HG02981 (cell line): ENCODE measurements at regions not wholly inside any gene's neighbourhood (a gene's known extent, or its start where the extent isn't known, plus 50 kb on each side); places are given as distances from the start of the nearest gene placed in this dataset.
"Not testable (repeated sequence)": the region's sequence is repeated elsewhere in the genome, so short reads cannot be mapped to it uniquely, and the experiment has no call there.

Experiments
- ATAC-seq: cut with Tn5 transposase; IDR thresholded peaks from one replicate; pipeline ENCODE4 v1.9.1; 2021; ENCODE audit warnings: mild to moderate bottlenecking, moderate library complexity; ENCODE audit not compliant: unreplicated experiment

DNA sequence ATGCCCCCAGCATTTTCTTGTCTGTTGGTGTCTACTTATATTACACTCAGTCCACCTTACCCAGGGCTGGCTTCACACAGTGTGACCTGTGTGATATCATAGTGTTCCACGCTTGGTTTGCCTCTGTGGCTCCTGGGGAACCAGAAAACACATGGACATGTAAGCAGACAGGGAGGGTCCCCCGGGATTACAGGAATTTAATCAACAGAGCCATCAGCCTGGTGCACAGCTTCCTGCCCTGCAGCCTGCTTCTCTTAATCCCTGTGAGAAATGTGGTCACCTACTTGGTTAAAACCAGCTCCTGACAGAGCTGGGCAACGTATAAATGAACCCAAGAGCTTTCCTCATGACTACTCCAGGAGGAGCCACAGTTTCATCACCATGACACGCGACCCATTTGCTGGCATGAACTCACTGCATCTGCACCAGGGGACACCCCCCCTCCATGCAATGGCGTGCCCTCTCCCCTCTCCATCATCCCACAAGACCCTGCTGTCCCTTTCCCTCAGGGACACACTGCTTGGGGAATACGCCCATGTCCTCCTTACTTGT, 152.1 kb downstream of the UQCRFS1 start:
- no peak for ATAC-seq

DNA sequence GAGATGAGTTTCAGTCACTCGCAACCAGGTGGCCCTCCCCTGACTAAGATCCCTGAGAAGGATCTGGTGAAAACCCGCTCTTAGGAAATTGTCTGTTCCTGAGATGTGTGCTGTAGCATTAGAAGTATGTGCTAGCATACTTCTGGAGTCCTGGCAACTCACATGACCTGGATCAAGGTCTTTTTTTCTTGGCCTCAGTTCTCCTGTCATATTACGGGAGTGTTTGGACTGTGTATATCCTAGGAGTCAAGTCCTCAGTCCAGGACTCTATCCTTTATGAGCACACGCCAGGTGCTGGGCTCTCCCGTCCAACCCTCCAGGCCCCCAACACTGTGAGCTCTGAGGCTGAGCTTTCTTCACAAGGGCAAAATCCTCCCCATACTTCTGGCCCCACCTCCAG, 156.4 kb downstream of the UQCRFS1 start:
- ATAC-seq, result no peak

DNA sequence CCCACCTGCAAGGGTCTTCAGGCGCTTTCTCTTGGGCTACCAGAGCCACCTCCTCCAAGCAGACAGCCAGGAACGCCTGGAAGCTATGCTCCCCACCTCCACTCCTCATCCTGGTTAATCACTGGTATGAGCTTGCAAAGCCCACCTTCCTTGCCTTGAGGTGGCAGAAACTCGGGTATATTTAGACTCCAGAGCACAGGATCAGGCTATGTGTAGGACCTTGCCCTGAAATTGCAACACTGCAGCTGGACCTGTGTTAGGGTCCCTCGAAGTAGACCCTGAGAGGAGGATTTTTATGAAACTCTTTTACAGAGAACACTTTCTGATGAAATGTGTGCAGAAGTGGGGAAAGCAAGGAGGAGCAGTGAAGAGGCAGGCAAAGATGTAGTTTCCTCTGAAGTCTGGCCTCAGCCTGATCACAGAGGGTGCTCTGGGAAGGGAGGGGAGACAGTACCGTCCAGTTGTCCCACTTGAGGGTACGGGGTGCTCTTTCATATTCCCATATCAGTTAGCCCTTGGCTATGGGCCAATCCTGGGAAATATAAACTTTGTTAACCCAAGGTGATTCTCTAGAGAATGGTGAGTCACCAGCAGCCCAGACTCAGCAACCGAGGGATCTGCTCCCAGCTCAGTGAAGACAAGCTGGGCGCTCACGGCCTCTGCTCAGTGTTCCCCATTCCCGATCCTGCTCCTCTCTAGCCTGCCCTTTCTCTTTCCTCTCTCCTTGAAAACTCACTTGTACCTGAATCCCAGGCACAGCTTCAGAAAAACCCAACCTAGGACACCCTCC, 157.9 kb downstream of the UQCRFS1 start:
- ATAC-seq, result no peak

DNA sequence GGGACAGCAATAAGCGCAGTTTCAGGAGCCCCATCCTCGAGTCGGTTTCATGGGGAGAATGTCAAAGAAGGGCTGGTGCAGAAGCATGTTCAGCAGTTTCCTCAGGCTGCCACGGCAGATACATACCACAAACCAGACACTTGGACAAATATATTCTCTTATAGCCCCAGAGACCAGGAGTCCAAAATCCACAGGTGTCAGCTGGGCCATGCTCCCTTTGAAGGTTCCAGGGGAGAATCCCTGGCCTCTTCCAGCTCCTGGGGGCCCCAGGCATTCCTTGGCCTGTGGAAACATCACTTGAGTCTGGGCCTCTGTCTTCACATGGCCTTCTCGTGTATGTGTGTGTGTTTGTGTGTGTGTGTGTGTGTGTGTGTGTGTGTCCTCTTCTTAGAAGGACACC, 164.1 kb downstream of the UQCRFS1 start:
- no peak for ATAC-seq

DNA sequence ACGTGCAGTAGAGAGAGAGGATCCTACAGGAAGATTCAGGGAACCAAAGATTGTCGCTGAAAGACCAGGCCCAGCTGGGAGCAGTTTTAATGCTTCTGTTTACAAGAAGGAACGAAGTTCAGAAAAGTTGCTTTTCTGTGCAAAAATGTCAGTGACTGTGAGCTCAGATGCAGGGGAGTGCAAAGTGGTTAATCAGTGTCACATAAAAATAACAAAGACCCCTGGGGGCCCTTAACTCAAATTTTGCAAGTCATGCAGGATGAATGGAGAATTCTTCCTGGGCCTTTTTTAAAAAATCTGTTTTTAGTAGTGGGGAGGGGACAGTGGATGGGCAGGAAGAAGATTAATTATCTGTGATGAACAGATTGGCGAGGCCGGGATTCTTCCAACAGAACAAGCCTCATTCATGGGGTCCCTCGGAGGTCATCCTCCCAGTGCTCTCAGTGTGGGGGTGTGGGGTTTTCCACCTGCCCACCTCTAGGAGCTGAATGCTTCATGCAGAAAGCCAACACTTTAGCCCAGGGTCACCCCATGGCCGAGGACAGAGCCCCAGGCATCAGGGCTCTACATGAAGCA, 167.2 kb downstream of the UQCRFS1 start:
- no peak for ATAC-seq

DNA sequence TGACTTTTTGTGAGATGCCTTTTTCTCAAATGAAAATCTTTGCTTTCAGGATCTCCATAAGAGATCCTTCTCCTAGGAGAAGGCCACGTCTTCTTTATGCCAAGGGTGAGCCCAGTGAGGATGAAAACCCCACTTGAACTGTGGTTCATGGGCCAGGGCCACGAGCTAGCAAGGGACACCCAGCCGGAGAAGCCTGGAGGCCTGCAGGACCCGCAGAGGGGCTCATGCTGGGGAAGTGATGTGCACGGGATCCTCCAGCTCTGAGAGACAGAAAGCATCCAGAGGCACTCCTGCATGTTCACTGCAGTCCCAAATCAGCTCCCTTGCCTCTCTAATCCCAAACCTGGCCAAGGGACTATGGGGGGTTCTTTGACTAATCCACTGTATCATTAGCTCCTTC, 168.9 kb downstream of the UQCRFS1 start:
- no peak for ATAC-seq

DNA sequence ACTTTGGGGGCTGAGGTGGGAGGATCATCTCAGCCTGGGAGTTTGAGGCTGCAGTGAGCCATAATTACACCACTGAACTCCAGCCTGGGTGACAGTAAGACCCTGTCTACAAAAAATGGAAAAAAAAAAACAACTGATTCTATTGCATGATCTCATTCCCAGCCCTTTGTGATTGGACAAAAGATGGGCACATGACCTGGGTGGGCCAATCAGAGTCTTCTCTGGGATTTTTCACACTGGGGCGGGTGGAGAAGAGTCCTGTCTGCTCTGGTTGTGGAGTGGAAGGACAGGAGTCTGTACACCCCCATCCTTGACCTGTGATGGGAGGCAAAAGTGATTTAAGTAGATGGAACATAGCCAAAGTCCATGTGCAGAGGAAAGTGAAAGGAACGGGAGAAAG, 170.5 kb downstream of the UQCRFS1 start:
- ATAC-seq, result no peak

DNA sequence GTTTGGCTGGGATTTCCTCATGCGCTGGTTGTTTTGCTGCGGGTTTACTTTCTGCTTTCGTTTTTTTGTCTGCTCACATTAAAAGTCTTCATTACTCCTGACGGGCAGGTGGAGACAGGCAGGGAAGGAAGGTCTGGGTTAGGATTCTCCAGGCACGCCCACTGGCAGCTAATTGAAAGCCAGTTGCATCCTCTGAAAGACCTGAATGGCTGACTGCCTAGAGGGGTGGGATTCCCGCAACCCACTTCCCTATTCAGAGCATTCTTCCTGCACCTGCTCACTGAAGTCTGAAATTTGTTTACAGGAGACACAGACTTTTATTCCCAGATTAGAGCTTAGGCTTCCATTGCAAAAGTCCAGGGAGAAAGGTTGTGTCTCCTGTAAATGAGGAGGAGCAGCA, 172.0 kb downstream of the UQCRFS1 start:
- ATAC-seq, result no peak

DNA sequence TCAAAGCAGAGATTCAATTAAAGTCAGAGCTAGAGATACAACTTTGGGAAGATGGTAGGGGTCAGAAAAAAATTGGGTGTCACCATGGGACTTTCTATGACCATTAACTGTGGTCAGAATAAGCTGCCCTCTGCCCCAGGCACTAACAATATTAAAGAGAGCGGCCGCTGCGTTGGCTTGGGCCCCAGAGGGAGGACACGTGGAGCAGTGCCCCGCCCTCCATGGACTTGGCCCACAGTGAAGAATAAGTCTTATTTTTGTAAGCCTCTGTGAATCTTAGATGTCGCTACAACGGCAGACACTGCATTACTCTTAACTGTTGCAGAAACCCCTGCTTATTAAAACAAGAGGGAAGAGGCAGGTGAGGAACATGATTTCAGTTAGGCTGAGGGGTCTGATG, 172.7 kb downstream of the UQCRFS1 start:
- ATAC-seq, result no peak

DNA sequence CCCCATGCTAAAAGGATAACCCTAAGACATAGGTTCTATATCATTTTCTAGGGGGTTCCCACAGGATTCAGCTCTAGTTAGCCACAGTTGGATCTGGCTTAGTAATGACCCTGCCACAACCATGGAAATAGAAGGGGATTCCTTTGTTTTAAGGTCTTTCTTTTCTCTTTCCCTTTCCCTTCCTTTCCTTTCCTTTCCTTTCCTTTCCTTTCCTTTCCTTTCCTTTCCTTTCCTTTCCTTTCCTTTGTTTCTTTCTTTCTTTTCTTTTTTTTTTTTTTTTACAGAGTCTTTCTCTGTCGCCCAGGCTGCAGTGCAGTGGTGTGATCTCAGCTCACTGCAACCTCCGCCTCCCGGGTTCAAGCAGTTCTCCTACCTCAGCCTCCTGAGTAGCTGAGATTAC, 173.9 kb downstream of the UQCRFS1 start:
- ATAC-seq, result not testable (repeated sequence)

DNA sequence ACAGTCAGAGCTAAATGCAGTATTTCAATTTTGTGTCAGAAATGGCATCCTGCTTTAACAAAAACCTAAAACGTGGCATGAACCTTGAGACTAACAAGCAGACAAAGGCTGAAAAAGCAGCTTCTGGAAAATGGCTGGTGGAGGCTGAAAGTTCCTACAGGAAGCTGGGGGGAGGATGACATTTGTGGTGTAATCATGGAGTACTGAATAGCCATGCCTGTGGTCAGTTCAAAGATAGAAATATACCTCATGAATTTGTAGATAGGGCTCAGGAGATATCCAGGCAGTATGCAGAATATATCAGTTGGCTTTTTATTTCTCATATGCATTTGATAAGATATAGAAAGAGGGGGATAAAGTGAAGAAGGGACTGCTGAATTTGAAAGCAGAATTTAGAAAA, 181.7 kb downstream of the UQCRFS1 start:
- ATAC-seq, result no peak

DNA sequence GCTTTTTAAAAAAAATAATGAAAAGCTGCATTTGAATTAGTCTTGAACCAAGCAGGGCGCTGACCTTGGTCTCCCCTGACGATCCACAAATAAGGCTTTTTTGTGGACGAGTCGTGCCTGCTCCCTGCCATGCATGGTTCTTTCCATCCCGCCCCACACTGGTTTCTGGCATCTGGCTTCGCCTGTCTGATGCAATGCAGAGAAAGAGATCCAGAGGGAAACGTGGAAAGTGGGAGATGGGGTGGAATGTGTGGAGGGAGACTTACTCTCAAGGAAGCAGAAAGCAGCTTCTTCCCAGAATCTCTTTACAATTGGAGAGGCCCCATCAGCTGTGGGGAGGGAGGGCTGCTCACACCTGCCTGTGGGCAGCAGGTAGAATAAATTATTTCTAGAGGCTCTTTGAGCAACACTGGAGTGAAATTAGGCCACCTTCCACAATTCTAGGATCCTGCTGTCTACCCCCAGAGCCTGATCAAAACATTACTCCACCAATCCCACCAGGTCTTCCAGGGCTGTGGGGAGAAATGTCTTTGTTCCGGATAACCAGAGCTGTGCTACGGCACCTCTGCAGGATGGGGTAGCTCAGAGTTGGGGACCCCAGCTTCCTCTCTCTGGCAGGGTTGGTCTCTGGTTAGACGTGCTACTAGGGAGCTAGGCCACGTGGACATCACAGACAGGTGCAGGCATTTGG, 183.5 kb downstream of the UQCRFS1 start:
- ATAC-seq, result no peak

DNA sequence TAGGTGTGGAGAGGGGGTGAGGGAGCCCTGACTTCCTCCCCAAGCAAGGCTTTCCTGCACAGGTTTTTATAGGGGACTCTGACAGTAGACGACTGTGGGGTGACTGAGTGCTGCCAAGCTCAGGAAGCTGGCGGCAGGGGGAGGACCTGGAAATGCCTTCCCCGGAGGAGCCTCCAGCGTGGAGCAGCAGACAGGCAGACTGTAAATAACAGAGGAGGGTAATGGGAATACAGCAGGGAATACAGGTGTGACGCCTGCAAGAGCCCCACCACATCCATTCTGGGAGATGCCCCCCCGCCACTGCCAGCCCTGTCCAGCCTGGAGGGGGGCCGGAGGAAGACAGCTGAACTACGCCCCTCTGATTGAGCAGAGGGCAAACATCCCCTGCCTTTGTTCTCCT, 190.4 kb downstream of the UQCRFS1 start:
- ATAC-seq, result no peak

DNA sequence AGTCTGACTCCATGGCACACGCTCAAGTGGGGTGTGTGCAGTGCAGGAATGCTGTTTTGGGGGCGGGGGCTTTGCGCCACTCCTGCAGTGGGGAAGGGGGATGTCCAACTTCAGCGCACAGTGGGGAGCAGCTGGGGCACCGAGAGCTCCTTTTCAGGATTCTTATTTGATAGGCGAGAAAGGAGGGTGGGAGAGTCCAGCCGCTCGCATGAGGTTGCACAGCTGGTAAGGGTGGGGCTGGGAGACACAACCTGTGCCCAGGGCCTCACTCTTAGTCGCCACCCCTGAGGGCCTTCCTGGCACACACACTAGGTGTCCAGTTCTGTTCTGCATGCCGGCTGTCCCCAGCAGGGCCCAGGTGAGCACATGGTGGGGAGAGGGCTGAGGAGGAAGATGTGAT, 190.8 kb downstream of the UQCRFS1 start:
- no peak for ATAC-seq

DNA sequence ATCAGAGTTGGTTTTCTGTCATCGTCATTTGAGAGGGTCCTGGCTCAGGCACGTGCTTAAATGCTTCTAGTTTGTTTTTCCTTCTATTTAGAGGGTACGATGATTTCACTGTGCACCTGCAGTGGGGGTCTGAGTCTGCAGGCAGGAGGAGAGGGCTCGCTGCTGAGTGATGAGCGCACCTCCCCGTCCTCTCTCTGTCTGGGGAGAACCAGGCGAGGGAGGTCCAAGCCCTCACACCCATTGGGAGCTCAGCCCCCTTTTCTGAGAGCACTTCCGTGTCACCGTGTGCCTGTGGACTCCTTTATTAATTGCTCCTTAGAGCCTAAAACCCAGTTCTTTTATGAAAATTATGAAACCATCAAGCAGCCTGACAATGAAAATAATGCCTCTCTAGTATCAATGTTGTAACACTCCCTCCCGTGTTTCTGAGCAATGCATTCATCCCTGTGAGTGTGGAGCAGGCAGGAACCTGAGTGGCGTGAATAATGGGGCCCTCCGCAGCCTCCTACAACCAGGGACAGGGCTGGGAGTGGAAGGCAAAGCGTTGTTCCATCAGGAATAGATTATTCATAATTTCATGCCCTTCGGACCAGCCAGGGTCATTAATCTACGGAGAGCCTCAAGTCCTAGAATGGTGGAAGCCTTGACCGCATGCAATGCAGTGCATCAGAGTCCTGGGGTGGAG, 191.6 kb downstream of the UQCRFS1 start:
- no peak for ATAC-seq

DNA sequence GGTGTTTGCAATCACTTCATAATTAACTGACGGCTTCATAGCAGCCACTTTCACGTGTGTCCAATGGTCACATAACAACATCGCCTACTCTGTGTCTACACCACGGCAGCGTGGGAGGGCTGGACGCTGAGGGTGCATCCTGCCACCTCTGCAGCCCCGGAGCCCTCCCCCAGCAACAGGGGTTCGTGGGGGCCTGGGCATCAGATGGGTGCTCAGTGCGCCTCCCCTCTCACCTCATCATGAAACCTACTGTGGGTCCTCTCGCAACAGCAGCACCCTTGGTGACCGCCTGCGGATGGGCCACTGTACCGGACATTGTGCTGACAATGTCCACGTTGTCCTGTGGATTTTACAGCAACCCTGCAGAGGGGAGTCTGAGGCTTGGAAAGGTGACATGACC, 193.5 kb downstream of the UQCRFS1 start:
- no peak for ATAC-seq

DNA sequence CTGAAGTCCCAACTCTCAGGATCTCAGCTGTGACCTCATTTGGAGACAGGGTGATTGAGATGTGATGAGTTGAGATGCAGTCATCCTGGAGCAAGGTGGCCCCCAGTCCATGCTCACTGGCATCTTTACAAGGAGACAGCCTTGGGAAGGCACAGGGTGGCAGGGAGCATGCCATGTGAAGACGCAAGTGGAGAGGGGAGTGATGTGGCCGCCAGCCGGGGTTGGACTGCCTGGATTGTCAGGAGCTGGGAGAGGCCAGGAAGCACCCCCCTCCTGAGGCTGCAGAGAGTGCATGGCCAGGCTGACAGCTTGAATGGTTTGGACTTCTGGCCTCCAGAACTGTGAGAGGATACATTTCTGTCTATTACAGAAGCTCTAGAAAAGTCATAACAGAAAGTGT, 194.4 kb downstream of the UQCRFS1 start:
- no peak for ATAC-seq

DNA sequence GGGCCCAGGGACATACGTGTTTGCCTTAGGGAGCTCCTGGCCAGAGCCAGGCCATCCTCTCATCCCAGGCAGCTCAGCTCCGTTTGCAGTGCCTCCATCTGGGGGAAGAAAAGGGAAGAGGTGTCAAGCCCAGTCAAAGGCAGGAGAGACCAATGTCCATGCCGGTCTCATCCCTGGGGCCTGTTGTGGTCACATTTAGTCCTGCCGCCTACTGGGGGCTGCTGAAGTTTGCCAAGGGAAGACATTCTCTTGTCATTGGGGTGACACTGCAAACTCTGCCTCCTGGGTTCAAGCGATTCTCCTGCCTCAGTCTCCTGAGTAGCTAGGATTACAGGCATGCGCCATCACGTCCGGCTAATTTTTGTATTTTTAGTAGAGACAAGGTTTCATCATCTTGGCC, 195.2 kb downstream of the UQCRFS1 start:
- no peak for ATAC-seq

DNA sequence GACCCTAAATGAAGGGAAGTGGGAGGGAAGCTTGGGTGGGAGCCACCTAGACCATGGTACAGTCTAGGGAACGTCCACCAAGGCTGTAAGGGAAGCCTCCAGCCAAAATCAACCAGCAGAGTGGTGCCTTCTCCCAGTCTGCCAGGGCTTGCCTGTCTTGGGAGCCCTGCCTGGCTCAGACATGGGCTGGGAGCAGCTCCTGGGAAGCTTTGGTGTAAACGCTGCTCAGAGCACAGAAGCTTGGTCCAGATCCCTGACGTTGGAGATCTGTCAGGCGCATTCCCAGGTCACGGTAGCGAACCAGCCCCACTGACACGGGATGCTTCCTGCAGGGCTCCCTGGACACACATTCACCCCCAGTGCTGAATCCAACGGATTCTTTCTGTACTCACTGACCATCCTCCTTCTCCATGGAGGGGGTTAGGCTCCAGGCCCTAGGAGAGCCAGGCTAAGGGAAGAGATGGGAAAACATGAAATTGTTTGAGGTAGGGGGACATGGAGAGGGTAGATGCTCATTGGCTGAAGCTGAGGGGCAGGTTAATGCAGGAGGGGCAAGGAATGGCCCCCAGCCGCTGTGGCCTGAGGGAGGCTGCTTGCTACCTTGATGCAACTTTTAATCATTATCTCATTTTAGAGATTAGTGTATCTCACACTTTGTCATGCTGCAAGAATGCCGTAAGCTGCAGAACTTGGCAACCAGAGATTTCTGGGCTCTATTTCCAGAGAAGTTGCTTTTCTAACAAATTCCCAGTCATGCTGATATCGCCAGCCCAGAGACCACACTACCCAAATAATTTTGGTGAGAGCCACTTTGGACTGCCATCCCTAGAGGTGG, 195.8 kb downstream of the UQCRFS1 start:
- ATAC-seq, result no peak

DNA sequence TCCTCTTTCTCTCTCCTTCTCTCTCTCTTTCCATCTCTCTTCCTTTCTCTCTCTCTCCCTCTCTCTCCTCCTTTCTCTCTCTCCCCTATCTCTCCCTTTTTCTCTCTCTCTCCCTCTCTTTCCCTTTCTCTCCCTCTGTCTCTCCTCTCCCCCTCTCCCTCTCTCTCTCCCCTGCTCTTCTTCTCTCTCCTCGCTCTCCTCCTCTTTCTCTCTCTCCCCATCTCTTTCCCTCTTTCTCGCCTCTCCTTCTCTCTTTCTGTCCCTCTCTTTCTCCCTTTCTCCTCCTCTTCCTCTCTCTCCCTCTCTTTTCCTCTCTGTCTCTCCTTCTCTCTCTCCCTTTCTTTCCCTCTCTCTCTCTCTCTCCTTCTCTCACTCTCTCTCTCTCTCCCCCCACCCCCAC, 196.6 kb downstream of the UQCRFS1 start:
- ATAC-seq, result no peak

DNA sequence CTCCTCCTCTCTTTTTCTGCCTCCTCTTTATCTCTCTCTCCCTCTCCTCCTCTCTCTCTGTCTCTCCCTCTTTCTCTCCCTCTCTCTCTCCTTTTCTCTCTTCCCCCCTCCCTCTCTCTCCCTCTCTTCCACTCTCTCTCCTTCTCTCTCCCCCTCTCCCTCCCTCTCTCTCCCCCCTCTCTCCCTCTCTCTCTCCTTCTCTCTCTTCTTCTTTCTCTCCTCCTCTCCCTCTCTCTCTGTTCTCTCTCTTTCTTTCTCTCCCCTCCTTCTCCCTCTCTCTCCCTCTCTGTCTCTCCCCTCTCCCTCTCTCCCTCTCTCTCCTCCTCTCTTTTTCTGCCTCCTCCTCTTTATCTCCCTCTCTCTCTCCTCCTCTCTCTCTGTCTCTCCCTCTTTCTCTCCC, 197.4 kb downstream of the UQCRFS1 start:
- no peak for ATAC-seq
